ENCODE measurements at regions not wholly inside any gene's neighbourhood (a gene's known extent, or its start where the extent isn't known, plus 50 kb on each side); places are given as distances from the start of the nearest gene placed in this dataset.

- peak; percentile 84 for DNase-seq (ENCODE audit: extremely low read depth, insufficient read length)
- H3K27me3 ChIP-seq (replicated peaks; ENCODE audit: control insufficient read depth, insufficient read depth, low read length) = no peaks in the 10 kb centered on the region
- no peaks in the 10 kb centered on the region for H3K36me3 ChIP-seq (ENCODE audit: control insufficient read depth, insufficient read depth, low read length)
- TF ChIP-seq, protein P1, sequence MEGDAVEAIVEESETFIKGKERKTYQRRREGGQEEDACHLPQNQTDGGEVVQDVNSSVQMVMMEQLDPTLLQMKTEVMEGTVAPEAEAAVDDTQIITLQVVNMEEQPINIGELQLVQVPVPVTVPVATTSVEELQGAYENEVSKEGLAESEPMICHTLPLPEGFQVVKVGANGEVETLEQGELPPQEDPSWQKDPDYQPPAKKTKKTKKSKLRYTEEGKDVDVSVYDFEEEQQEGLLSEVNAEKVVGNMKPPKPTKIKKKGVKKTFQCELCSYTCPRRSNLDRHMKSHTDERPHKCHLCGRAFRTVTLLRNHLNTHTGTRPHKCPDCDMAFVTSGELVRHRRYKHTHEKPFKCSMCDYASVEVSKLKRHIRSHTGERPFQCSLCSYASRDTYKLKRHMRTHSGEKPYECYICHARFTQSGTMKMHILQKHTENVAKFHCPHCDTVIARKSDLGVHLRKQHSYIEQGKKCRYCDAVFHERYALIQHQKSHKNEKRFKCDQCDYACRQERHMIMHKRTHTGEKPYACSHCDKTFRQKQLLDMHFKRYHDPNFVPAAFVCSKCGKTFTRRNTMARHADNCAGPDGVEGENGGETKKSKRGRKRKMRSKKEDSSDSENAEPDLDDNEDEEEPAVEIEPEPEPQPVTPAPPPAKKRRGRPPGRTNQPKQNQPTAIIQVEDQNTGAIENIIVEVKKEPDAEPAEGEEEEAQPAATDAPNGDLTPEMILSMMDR (IDR thresholded peaks at IDR 0.05; ENCODE audit: insufficient read depth, low read length, poor library complexity, severe bottlenecking) = no peak
- H3K4me3 ChIP-seq (replicated peaks; ENCODE audit: low read depth, low read length) = peak overlapping the region; percentile 23
These were observed 61.0 kb upstream of the SFMBT2 start for GRCh38 chr10:7471720-7472367.

GRCh38 chr10:7470371-7470770 is 59.5 kb upstream of the SFMBT2 start:
- Histone ChIP-seq H3K4me3 (replicated peaks; ENCODE audit: low read depth, low read length) (no peak overlapping the region), H3K36me3 (ENCODE audit: control insufficient read depth, insufficient read depth, low read length) (no peaks in the 10 kb centered on the region), H3K27me3 (replicated peaks; ENCODE audit: control insufficient read depth, insufficient read depth, low read length) (no peaks in the 10 kb centered on the region)
- no peak for DNase-seq (ENCODE audit: extremely low read depth, insufficient read length)
- TF ChIP-seq, protein P1 (IDR thresholded peaks at IDR 0.05; ENCODE audit: insufficient read depth, low read length, poor library complexity, severe bottlenecking) = no peak

GRCh38 chr10:7467031-7467667 is 56.3 kb upstream of the SFMBT2 start:
- TF ChIP-seq, protein P1 (IDR thresholded peaks at IDR 0.05; ENCODE audit: insufficient read depth, low read length, poor library complexity, severe bottlenecking) = no peak
- no peak for DNase-seq (ENCODE audit: extremely low read depth, insufficient read length)

GRCh38 chr10:7464691-7465090 is 53.9 kb upstream of the SFMBT2 start:
- H3K36me3 ChIP-seq (ENCODE audit: control insufficient read depth, insufficient read depth, low read length) = no peaks in the 10 kb centered on the region
- TF ChIP-seq, protein P1 (IDR thresholded peaks at IDR 0.05; ENCODE audit: insufficient read depth, low read length, poor library complexity, severe bottlenecking) = no peak
- H3K4me3 ChIP-seq (replicated peaks; ENCODE audit: low read depth, low read length) = no peak overlapping the region
- no peak for DNase-seq (ENCODE audit: extremely low read depth, insufficient read length)
- no peaks in the 10 kb centered on the region for H3K27me3 ChIP-seq (replicated peaks; ENCODE audit: control insufficient read depth, insufficient read depth, low read length)

More at GRCh38 chr10:7467031-7467667, 56.3 kb upstream of the SFMBT2 start:
- H3K36me3 ChIP-seq (ENCODE audit: control insufficient read depth, insufficient read depth, low read length) = no peaks in the 10 kb centered on the region
- no peaks in the 10 kb centered on the region for H3K27me3 ChIP-seq (replicated peaks; ENCODE audit: control insufficient read depth, insufficient read depth, low read length)
- no peak overlapping the region for H3K4me3 ChIP-seq (replicated peaks; ENCODE audit: low read depth, low read length)

All from GM06990 (cell line).